Astrocyte of the spinal cord (primary cell): ENCODE measurements at regions not wholly inside any gene's neighbourhood (a gene's known extent, or its start where the extent isn't known, plus 50 kb on each side); places are given as distances from the start of the nearest gene placed in this dataset.
A peak's percentile ranks its signal among the peaks of the same experiment; 100 is the strongest.

Source experiments
- DNase-seq: peaks from one replicate; pipeline ENCODE4 v3.0.0; 2011; ENCODE audit warnings: low read depth, low spot score
- H3K4me3 ChIP-seq: 2 replicates; pipeline ENCODE4 v1.5.1; 2011; ENCODE audit warnings: low read depth, mild to moderate bottlenecking, low read length, moderate library complexity
- CTCF ChIP-seq: IDR thresholded peaks from 2 replicates; pipeline ENCODE4 v1.5.1; 2012; ENCODE audit warnings: low read depth, mild to moderate bottlenecking, low read length, inconsistent platforms
- in situ Hi-C: cut with HindIII; loops from 2 replicates; pipeline ENCODE4 v1.10.0; 2017; ENCODE audit warnings: low sequenced_read_pairs

GRCh38 chrX:143455046-143455445, 62.2 kb downstream of the SPANXN3 start:
- in situ Hi-C loops: no loop called here
- no peak for TF ChIP-seq CTCF
- DNase-seq: peak; percentile 6
- H3K4me3 ChIP-seq: no peak overlapping the region

- peak; percentile 11 for DNase-seq
- in situ Hi-C loops: no loop called here
- no peak overlapping the region for H3K4me3 ChIP-seq
- peak; percentile 30 for TF ChIP-seq CTCF
Measured at GRCh38 chrX:143437439-143437838, 79.8 kb downstream of the SPANXN3 start.

- no peak for DNase-seq
- no peak for TF ChIP-seq CTCF
- H3K4me3 ChIP-seq: no peak overlapping the region
- in situ Hi-C loops: no loop called here
Measured at GRCh38 chrX:143435916-143436315, 81.4 kb downstream of the SPANXN3 start.

GRCh38 chrX:143429811-143430210, 87.5 kb downstream of the SPANXN3 start:
- TF ChIP-seq CTCF: no peak
- in situ Hi-C loops: no loop called here
- no peak for DNase-seq
- H3K4me3 ChIP-seq: no peak overlapping the region

- in situ Hi-C loops: no loop called here
- TF ChIP-seq CTCF: no peak
- DNase-seq: peak; percentile 9
- no peak overlapping the region for H3K4me3 ChIP-seq
Measured at GRCh38 chrX:143429131-143429530, 88.1 kb downstream of the SPANXN3 start.

GRCh38 chrX:143401160-143401559, 116.1 kb downstream of the SPANXN3 start:
- no peak for DNase-seq
- no peak overlapping the region for H3K4me3 ChIP-seq
- in situ Hi-C loops: no loop called here
- TF ChIP-seq CTCF: no peak

GRCh38 chrX:143378851-143379250, 138.4 kb downstream of the SPANXN3 start:
- in situ Hi-C loops: no loop called here

More at GRCh38 chrX:143378851-143379250, 138.4 kb downstream of the SPANXN3 start:
- no peak for TF ChIP-seq CTCF
- DNase-seq: no peak
- H3K4me3 ChIP-seq: no peak overlapping the region
